Thoracic aorta (tissue), 2 donors: ENCODE measurements at regions not wholly inside any gene's neighbourhood (a gene's known extent, or its start where the extent isn't known, plus 50 kb on each side); places are given as distances from the start of the nearest gene placed in this dataset.

Experiments used
- ATAC-seq: fragments of 150-250 bp; one replicate; pipeline ENCODE4 v1.8.0; 2017; ENCODE audit warnings: low read depth; ENCODE audit not compliant: insufficient number of reproducible peaks, low FRiP score
- DNase-seq: peaks from one replicate; pipeline ENCODE4 v3.0.0-alpha.2; 2020; ENCODE audit warnings: low spot score
- H3K27ac ChIP-seq, 2 donors: fragments of 200-600 bp; sonication (generic); 1 replicate in 1 of 2; 2 replicates in 1 of 2; pipeline ENCODE4 v1.5.1; 2016; ENCODE audit warnings: mild to moderate bottlenecking in 2 of 2, moderate library complexity in 2 of 2
- H3K27me3 ChIP-seq: fragments of 200-600 bp; sonication (generic); replicated peaks from 2 replicates; pipeline ENCODE4 v1.6.0; 2016; ENCODE audit warnings: mild to moderate bottlenecking; ENCODE audit not compliant: insufficient read depth
- H3K36me3 ChIP-seq: fragments of 200-600 bp; sonication (generic); one replicate; pipeline ENCODE4 v1.5.1; 2016
- H3K4me1 ChIP-seq, 2 donors: fragments of 200-600 bp; sonication (generic); 1 replicate in 1 of 2; 2 replicates in 1 of 2; pipeline versions ENCODE4 v1.5.1 to v1.6.0; 2016; ENCODE audit warnings: low read depth in 2 of 2, mild to moderate bottlenecking in 1 of 2; ENCODE audit not compliant: control insufficient read depth in 1 of 2
- H3K4me3 ChIP-seq: fragments of 200-600 bp; sonication (generic); 2 replicates; pipeline ENCODE4 v1.5.1; 2016; ENCODE audit warnings: mild to moderate bottlenecking
- H3K9me3 ChIP-seq: fragments of 200-600 bp; sonication (generic); 2 replicates; pipeline ENCODE4 v1.5.1; 2016
- TF ChIP-seq, protein P1 (sequence below): fragments of 200-600 bp; sonication (generic); IDR thresholded peaks from one replicate; pipeline ENCODE4 v1.5.1; 2019; ENCODE audit warnings: antibody characterized with exemption

- TF ChIP-seq, protein P1, sequence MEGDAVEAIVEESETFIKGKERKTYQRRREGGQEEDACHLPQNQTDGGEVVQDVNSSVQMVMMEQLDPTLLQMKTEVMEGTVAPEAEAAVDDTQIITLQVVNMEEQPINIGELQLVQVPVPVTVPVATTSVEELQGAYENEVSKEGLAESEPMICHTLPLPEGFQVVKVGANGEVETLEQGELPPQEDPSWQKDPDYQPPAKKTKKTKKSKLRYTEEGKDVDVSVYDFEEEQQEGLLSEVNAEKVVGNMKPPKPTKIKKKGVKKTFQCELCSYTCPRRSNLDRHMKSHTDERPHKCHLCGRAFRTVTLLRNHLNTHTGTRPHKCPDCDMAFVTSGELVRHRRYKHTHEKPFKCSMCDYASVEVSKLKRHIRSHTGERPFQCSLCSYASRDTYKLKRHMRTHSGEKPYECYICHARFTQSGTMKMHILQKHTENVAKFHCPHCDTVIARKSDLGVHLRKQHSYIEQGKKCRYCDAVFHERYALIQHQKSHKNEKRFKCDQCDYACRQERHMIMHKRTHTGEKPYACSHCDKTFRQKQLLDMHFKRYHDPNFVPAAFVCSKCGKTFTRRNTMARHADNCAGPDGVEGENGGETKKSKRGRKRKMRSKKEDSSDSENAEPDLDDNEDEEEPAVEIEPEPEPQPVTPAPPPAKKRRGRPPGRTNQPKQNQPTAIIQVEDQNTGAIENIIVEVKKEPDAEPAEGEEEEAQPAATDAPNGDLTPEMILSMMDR, result no peak
- no peaks in the 10 kb centered on the region for H3K36me3 ChIP-seq
- no peak for DNase-seq
- ATAC-seq, result no peak
- no peaks in the 10 kb centered on the region for H3K27me3 ChIP-seq
- H3K9me3 ChIP-seq, result no peaks in the 10 kb centered on the region
- no peaks in the 10 kb centered on the region for H3K4me1 ChIP-seq
- no peak overlapping the region for H3K4me3 ChIP-seq
- H3K27ac ChIP-seq, result no peak overlapping the region
Measured at GRCh38 chr2:150663143-150663542, 175.7 kb upstream of the RND3 start.

DNA sequence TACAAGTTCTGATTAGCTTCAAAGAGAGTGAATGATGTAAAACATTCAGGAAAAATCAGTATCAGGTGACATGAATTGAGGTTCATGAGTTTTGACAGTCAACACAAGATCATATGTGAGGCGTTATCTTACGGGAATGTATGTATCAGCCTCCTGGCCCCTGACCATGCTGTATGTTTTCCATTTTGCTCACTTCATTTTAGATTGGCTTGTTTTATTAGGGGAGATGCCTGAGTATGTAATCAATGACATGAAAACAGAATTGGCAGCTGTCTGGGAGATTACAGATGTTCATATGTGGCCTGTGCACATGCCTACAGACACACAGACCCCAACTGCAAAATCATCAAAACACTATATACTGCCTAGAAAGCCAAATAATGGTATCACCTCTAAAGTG lies 168.5 kb upstream of the RND3 start:
- TF ChIP-seq, protein P1, result no peak
- no peak overlapping the region for H3K27ac ChIP-seq
- H3K4me3 ChIP-seq, result no peak overlapping the region
- H3K4me1 ChIP-seq, result no peaks in the 10 kb centered on the region
- no peaks in the 10 kb centered on the region for H3K36me3 ChIP-seq
- no peaks in the 10 kb centered on the region for H3K9me3 ChIP-seq
- H3K27me3 ChIP-seq, result no peaks in the 10 kb centered on the region
- DNase-seq (no peak), ATAC-seq (no peak)

DNA sequence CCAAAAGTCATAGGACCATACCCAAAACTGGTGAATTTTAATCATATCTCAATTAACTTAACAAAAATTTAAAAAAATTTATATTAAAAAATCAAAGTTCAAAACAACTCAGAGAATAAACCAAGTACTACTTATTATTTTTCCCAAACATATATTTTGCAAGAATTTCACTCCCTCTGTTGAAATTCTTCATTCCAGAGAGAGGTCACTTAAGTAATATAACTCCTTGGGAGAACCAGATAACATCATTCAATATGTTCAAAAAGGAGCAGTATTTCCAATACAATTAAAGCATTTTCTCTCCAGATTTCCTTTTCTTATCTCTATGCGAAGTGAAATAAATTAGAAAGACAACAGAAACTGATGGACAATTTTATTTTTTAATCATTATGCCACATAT lies 165.9 kb upstream of the RND3 start:
- Histone ChIP-seq H3K36me3 (no peaks in the 10 kb centered on the region), H3K27ac (no peak overlapping the region), H3K4me1 (no peaks in the 10 kb centered on the region), H3K9me3 (no peaks in the 10 kb centered on the region), H3K4me3 (no peak overlapping the region), H3K27me3 (no peaks in the 10 kb centered on the region)
- no peak for DNase-seq
- ATAC-seq, result no peak
- TF ChIP-seq, protein P1, result no peak

DNA sequence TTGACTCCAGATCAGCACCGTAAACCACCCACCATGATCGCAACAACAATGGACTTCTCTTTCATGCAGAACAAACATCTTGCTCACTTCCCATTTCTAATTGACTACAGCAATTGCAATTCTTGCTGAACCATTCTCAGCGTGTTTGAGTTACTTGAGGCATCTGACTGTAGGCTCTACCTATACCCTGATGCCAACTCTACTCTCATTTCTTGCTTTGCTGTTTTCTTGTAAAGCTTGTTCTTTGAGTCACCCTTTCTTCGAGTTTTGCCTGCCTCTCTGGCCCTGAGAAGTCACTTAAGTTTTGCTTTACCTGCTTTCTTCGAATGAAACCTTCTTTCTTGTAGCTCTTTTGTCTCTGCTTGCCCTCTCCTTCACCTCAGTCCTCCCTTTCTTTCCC lies 160.5 kb upstream of the RND3 start:
- Histone ChIP-seq H3K27me3 (no peaks in the 10 kb centered on the region), H3K36me3 (no peaks in the 10 kb centered on the region), H3K27ac (no peak overlapping the region), H3K4me3 (no peak overlapping the region), H3K9me3 (no peaks in the 10 kb centered on the region), H3K4me1 (peaks cover 0 to 12% of the 10 kb centered on the region in 2 donors)
- DNase-seq, result no peak
- ATAC-seq, result no peak
- TF ChIP-seq, protein P1, result no peak

- Histone ChIP-seq H3K9me3 (no peaks in the 10 kb centered on the region), H3K4me3 (no peak overlapping the region), H3K4me1 (peaks cover 0 to 12% of the 10 kb centered on the region in 2 donors), H3K27me3 (no peaks in the 10 kb centered on the region), H3K27ac (no peak overlapping the region), H3K36me3 (no peaks in the 10 kb centered on the region)
- TF ChIP-seq, protein P1, result no peak
- ATAC-seq (no peak), DNase-seq (no peak)
Measured at GRCh38 chr2:150646746-150647145, 159.3 kb upstream of the RND3 start.
